ENCODE measurements at regions not wholly inside any gene's neighbourhood (a gene's known extent, or its start where the extent isn't known, plus 50 kb on each side); places are given as distances from the start of the nearest gene placed in this dataset.

DNA sequence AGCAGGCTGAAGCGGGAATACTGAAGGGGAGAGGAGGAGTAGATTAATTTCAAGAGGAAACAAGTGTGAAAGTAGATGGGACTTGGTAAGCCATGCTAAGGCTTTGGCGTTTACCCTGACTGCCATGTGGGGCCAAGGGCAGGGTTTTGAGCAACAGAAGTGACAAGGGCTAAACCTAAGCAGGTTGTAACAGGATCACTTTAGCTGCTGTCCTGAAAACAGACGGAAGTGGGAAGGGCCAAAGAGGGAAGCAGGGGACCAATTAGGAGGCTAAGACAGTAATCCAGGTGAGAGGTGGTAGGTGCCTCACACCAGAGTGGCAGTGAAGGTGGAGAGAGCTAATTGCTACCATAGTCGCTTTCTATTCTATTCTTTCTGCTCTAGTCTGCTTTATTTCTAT lies 166.5 kb downstream of the PJA1 start:
- DNase-seq (ENCODE audit: extremely low read depth, insufficient read length) = no peak
- TF ChIP-seq, protein P1, sequence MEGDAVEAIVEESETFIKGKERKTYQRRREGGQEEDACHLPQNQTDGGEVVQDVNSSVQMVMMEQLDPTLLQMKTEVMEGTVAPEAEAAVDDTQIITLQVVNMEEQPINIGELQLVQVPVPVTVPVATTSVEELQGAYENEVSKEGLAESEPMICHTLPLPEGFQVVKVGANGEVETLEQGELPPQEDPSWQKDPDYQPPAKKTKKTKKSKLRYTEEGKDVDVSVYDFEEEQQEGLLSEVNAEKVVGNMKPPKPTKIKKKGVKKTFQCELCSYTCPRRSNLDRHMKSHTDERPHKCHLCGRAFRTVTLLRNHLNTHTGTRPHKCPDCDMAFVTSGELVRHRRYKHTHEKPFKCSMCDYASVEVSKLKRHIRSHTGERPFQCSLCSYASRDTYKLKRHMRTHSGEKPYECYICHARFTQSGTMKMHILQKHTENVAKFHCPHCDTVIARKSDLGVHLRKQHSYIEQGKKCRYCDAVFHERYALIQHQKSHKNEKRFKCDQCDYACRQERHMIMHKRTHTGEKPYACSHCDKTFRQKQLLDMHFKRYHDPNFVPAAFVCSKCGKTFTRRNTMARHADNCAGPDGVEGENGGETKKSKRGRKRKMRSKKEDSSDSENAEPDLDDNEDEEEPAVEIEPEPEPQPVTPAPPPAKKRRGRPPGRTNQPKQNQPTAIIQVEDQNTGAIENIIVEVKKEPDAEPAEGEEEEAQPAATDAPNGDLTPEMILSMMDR (IDR thresholded peaks at IDR 0.05; ENCODE audit: insufficient read depth, low read length, poor library complexity, severe bottlenecking) = no peak
- no peak overlapping the region for H3K4me3 ChIP-seq (replicated peaks; ENCODE audit: low read depth, low read length)
- no peaks in the 10 kb centered on the region for H3K36me3 ChIP-seq (ENCODE audit: control insufficient read depth, insufficient read depth, low read length)
- H3K27me3 ChIP-seq (replicated peaks; ENCODE audit: control insufficient read depth, insufficient read depth, low read length) = no peaks in the 10 kb centered on the region; the same call in 1 of the 2 replicates

DNA sequence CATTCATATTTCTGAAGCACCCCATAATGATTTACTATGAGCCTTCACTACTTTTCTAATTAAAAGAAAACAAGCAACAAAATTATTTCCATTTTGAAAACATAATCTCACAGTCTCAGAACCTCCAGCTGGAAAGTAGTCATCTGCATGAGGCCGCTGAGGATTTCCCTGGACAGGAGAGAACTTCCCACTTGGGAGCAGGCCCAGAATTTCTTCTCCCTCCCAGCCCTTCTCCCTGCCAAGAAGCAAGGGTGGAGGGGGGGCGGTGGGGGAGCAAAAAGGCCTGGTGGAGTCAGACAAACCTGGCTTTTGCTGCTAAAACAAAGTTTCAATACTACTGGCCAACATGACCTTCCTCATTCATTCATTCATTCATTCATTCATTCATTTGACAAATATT lies 167.3 kb downstream of the PJA1 start:
- no peaks in the 10 kb centered on the region for H3K36me3 ChIP-seq (ENCODE audit: control insufficient read depth, insufficient read depth, low read length)
- TF ChIP-seq, protein P1 (IDR thresholded peaks at IDR 0.05; ENCODE audit: insufficient read depth, low read length, poor library complexity, severe bottlenecking) = no peak
- H3K27me3 ChIP-seq (replicated peaks; ENCODE audit: control insufficient read depth, insufficient read depth, low read length) = no peaks in the 10 kb centered on the region; the same call in 1 of the 2 replicates
- DNase-seq (ENCODE audit: extremely low read depth, insufficient read length) = no peak
- H3K4me3 ChIP-seq (replicated peaks; ENCODE audit: low read depth, low read length) = no peak overlapping the region

DNA sequence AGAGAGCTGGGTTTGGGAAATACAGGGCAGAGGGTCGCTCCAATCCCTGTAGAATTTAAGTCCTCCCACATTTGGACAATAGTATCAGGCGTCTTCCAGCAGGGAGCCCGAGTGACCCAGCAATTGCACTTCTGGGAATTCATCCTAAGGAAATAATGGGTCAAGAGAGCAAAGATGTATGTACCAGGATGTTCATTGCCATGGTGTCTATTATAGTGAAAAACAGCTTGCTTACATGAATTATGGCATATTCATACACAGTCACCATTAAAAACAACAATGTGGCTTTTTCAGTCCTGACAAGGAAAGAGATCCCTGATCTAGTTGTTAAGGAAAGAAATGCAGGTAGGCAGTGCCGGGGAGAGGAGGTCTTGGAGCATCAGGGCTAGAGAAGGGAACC lies 167.7 kb downstream of the PJA1 start:
- TF ChIP-seq, protein P1 (IDR thresholded peaks at IDR 0.05; ENCODE audit: insufficient read depth, low read length, poor library complexity, severe bottlenecking) = no peak
- Histone ChIP-seq H3K27me3 (replicated peaks; ENCODE audit: control insufficient read depth, insufficient read depth, low read length) (no peaks in the 10 kb centered on the region; the same call in 1 of the 2 replicates), H3K4me3 (replicated peaks; ENCODE audit: low read depth, low read length) (no peak overlapping the region), H3K36me3 (ENCODE audit: control insufficient read depth, insufficient read depth, low read length) (no peaks in the 10 kb centered on the region)
- DNase-seq (ENCODE audit: extremely low read depth, insufficient read length) = no peak

DNA sequence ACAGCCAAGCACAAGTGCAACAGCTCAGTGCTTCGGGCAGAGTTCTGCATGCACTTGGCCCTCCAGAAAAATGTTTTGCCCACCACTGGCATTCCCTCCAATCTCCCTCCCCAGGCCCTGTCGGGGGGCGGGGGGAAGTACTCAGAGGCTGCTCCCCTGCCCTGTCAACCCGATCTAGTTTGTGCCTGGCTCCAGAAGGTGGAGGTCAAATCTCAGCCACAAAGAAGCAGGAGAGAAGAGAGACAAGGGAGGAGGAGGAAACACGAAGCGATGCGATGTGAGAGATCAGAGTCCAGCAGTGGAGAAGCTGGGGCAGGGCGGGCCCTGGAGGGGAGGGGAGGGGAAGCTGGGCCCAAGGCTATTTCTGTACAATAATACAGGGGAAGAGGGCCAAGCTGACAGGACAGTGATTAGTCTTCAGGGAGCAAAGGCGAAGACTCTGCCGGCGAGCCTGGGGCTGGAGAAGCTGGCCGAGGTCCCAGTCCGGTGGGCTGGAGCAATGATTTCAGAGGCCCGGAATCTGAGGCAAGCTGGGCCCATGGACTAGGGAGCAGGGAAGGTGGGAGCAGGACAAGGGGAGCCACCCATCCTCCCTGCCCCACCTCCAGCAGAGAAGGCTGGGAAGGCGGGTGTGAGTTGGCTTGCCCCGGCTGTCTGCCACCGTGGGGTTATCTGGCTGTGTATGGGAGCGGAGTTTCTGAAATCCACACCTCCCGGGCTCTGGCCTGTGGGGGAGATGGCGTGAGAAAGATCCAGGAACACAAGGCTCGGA lies 167.1 kb downstream of the EFNB1 start:
- Histone ChIP-seq H3K27me3 (replicated peaks; ENCODE audit: control insufficient read depth, insufficient read depth, low read length) (no peaks in the 10 kb centered on the region; the same call in 1 of the 2 replicates), H3K4me3 (replicated peaks; ENCODE audit: low read depth, low read length) (no peak overlapping the region), H3K36me3 (ENCODE audit: control insufficient read depth, insufficient read depth, low read length) (no peaks in the 10 kb centered on the region)
- no peak for DNase-seq (ENCODE audit: extremely low read depth, insufficient read length)
- TF ChIP-seq, protein P1 (IDR thresholded peaks at IDR 0.05; ENCODE audit: insufficient read depth, low read length, poor library complexity, severe bottlenecking) = no peak

DNA sequence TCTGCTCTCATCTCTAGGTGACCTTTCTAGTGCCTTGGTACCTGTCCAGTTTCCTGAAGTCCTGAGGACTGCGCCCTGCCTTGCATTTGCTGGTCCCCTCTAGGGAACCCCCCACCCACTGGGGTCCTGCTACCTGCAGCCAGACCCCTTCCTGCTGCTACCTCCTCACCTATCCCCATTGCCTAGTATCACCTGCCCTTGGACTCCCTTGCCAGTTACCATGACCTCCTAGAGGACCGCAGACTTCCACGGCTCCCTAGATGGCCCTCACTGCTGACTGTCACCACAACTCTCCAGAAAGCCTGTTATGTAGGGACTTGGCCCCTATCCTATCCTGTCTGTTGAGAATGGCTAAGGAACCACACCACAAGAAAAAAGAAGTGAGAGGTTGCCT lies 166.6 kb downstream of the EFNB1 start:
- no peaks in the 10 kb centered on the region for H3K36me3 ChIP-seq (ENCODE audit: control insufficient read depth, insufficient read depth, low read length)
- no peak overlapping the region for H3K4me3 ChIP-seq (replicated peaks; ENCODE audit: low read depth, low read length)
- no peak for DNase-seq (ENCODE audit: extremely low read depth, insufficient read length)
- TF ChIP-seq, protein P1 (IDR thresholded peaks at IDR 0.05; ENCODE audit: insufficient read depth, low read length, poor library complexity, severe bottlenecking) = no peak
- H3K27me3 ChIP-seq (replicated peaks; ENCODE audit: control insufficient read depth, insufficient read depth, low read length) = no peaks in the 10 kb centered on the region; the same call in 1 of the 2 replicates

Measured in GM06990 (cell line).